H9 (cell line): ENCODE measurements at regions not wholly inside any gene's neighbourhood (a gene's known extent, or its start where the extent isn't known, plus 50 kb on each side); places are given as distances from the start of the nearest gene placed in this dataset.

Experiments
- DNase-seq: peaks from one replicate; pipeline ENCODE4 v3.0.0-alpha.2; 2017
- H2AFZ ChIP-seq: one replicate; pipeline ENCODE4 v1.6.1; 2013; ENCODE audit warnings: mild to moderate bottlenecking, low read length, control low read depth, moderate library complexity
- H2AK5ac ChIP-seq: 2 replicates; pipeline ENCODE4 v1.6.1; 2013; ENCODE audit warnings: low read length, control low read depth, mixed read lengths; ENCODE audit not compliant: insufficient read length
- H2BK120ac ChIP-seq: one replicate; pipeline ENCODE4 v1.6.1; 2013; ENCODE audit warnings: low read depth, mild to moderate bottlenecking, low read length, control low read depth, inconsistent platforms; ENCODE audit not compliant: poor library complexity, severe bottlenecking
- H2BK12ac ChIP-seq: 2 replicates; pipeline ENCODE4 v1.6.1; 2013; ENCODE audit warnings: low read length, control low read depth, mixed read lengths, low read depth; ENCODE audit not compliant: insufficient read length
- H2BK15ac ChIP-seq: 2 replicates; pipeline ENCODE4 v1.6.1; 2013; ENCODE audit warnings: low read depth, low read length, control low read depth
- H2BK20ac ChIP-seq: one replicate; pipeline ENCODE4 v1.6.1; 2013; ENCODE audit warnings: low read depth, mild to moderate bottlenecking, low read length, control low read depth, inconsistent platforms; ENCODE audit not compliant: poor library complexity, severe bottlenecking
- H2BK5ac ChIP-seq: 2 replicates; pipeline ENCODE4 v1.6.1; 2013; ENCODE audit warnings: low read length, control low read depth, mixed read lengths; ENCODE audit not compliant: insufficient read length
- H3K14ac ChIP-seq: 2 replicates; pipeline ENCODE4 v1.6.1; 2013; ENCODE audit warnings: low read length, control low read depth; ENCODE audit not compliant: insufficient read depth
- H3K18ac ChIP-seq: 2 replicates; pipeline ENCODE4 v1.6.1; 2013; ENCODE audit warnings: low read depth, mild to moderate bottlenecking, mixed read lengths, low read length, control low read depth; ENCODE audit not compliant: insufficient read length
- H3K23ac ChIP-seq: 2 replicates; pipeline ENCODE4 v1.6.1; 2013; ENCODE audit warnings: low read length, control low read depth, mixed read lengths, low read depth; ENCODE audit not compliant: insufficient read length
- H3K23me2 ChIP-seq: 2 replicates; pipeline ENCODE4 v1.6.1; 2013; ENCODE audit warnings: low read depth, mild to moderate bottlenecking, mixed read lengths, low read length, control low read depth; ENCODE audit not compliant: insufficient read length, poor library complexity, severe bottlenecking
- H3K27ac ChIP-seq: 2 replicates; pipeline ENCODE4 v1.5.1; 2013; ENCODE audit warnings: low read length, control low read depth, mixed read lengths, low read depth; ENCODE audit not compliant: insufficient read length
- H3K27me3 ChIP-seq: 2 replicates; pipeline ENCODE4 v1.6.1; 2013; ENCODE audit warnings: low read length, control low read depth, inconsistent platforms; ENCODE audit not compliant: insufficient read depth
- H3K4ac ChIP-seq: 2 replicates; pipeline ENCODE4 v1.6.1; 2013; ENCODE audit warnings: low read depth, mild to moderate bottlenecking, control low read depth, inconsistent platforms, low read length, moderate library complexity
- H3K4me1 ChIP-seq: 2 replicates; pipeline ENCODE4 v1.6.1; 2013; ENCODE audit warnings: low read length, control low read depth, inconsistent platforms; ENCODE audit not compliant: insufficient read depth
- H3K4me2 ChIP-seq: 2 replicates; pipeline ENCODE4 v1.6.1; 2013; ENCODE audit warnings: low read length, control low read depth, mixed read lengths; ENCODE audit not compliant: insufficient read length, insufficient read depth
- H3K56ac ChIP-seq: 2 replicates; pipeline ENCODE4 v1.6.1; 2013; ENCODE audit warnings: low read depth, mild to moderate bottlenecking, mixed read lengths, low read length, control low read depth; ENCODE audit not compliant: insufficient read length
- H3K79me1 ChIP-seq: 2 replicates; pipeline ENCODE4 v1.6.1; 2013; ENCODE audit warnings: low read depth, mild to moderate bottlenecking, moderate library complexity, low read length, control low read depth, inconsistent platforms; ENCODE audit not compliant: insufficient read depth, poor library complexity, severe bottlenecking
- H3K79me2 ChIP-seq: 2 replicates; pipeline ENCODE4 v1.6.1; 2013; ENCODE audit warnings: low read length, control low read depth, inconsistent platforms; ENCODE audit not compliant: insufficient read depth
- H3K9ac ChIP-seq: 2 replicates; pipeline ENCODE4 v1.6.1; 2013; ENCODE audit warnings: low read length, control low read depth, mixed read lengths; ENCODE audit not compliant: insufficient read length; ENCODE audit errors: extremely low read depth
- H3K9me3 ChIP-seq: one replicate; pipeline ENCODE4 v1.6.1; 2013; ENCODE audit warnings: low read depth, low read length, inconsistent platforms; ENCODE audit not compliant: control insufficient read depth
- H3T11ph ChIP-seq: one replicate; pipeline ENCODE4 v1.6.1; 2013; ENCODE audit warnings: mild to moderate bottlenecking, low read length, control low read depth, inconsistent platforms
- H4K20me1 ChIP-seq: one replicate; pipeline ENCODE4 v1.6.1; 2013; ENCODE audit not compliant: control insufficient read depth, insufficient read length, insufficient read depth
- H4K5ac ChIP-seq: 2 replicates; pipeline ENCODE4 v1.6.1; 2013; ENCODE audit warnings: low read depth, mild to moderate bottlenecking, mixed read lengths, low read length, control low read depth; ENCODE audit not compliant: insufficient read length
- H4K8ac ChIP-seq: replicated peaks from 2 replicates; pipeline ENCODE4 v1.6.1; 2013; ENCODE audit warnings: low read length, control low read depth, mixed read lengths, low read depth; ENCODE audit not compliant: insufficient read length
- H4K91ac ChIP-seq: 2 replicates; pipeline ENCODE4 v1.6.1; 2013; ENCODE audit warnings: low read depth, mild to moderate bottlenecking, moderate library complexity, mixed read lengths, low read length, control low read depth; ENCODE audit not compliant: insufficient read length
- H3K27ac Mint-ChIP-seq, 3 experiments: 2 replicates in 2 of 3; 3 replicates in 1 of 3; pipeline ENCODE4 v1.8.0; 2020 to 2021; ENCODE audit warnings: mixed read lengths in 3 of 3, mild to moderate bottlenecking in 1 of 3, moderate library complexity in 1 of 3
- H3K27me3 Mint-ChIP-seq: 2 replicates; pipeline ENCODE4 v1.8.0; 2021; ENCODE audit warnings: low read depth, mild to moderate bottlenecking, moderate library complexity, mixed read lengths
- H3K36me3 Mint-ChIP-seq, 3 experiments: 2 replicates in 2 of 3; 3 replicates in 1 of 3; pipeline ENCODE4 v1.8.0; 2020 to 2021; ENCODE audit warnings: low read depth in 3 of 3, mixed read lengths in 3 of 3; ENCODE audit not compliant: insufficient read depth in 1 of 3
- H3K4me1 Mint-ChIP-seq, 2 experiments: 2 replicates each; pipeline ENCODE4 v1.8.0; 2020; ENCODE audit warnings: mixed read lengths in 2 of 2
- H3K4me3 Mint-ChIP-seq, 2 experiments: 2 replicates in 1 of 2; 3 replicates in 1 of 2; pipeline ENCODE4 v1.8.0; 2020 to 2021; ENCODE audit warnings: mild to moderate bottlenecking in 2 of 2, mixed read lengths in 2 of 2, moderate library complexity in 1 of 2
- H3K9me3 Mint-ChIP-seq, 2 experiments: 2 replicates in 1 of 2; 3 replicates in 1 of 2; pipeline ENCODE4 v1.8.0; 2020; ENCODE audit warnings: mild to moderate bottlenecking in 2 of 2, mixed read lengths in 2 of 2, moderate library complexity in 1 of 2
- WGBS: extraction: QIAGEN DNeasy Blood & Tissue Kit; methylation state at CpG from one replicate; pipeline ENCODE4 v1.1.7; 2013; ENCODE audit warnings: missing lambda C conversion rate, low lambda C conversion rate, mixed read lengths; ENCODE audit not compliant: insufficient read length; ENCODE audit errors: extremely low coverage; 5-methylcytosine and 5-hydroxymethylcytosine counted together
- TF ChIP-seq, protein P1 (sequence below): fragments of 200-600 bp; sonication (generic); conservative IDR thresholded peaks from 3 replicates; pipeline ENCODE4 v1.8.0; 2021; ENCODE audit warnings: antibody characterized with exemption, mild to moderate bottlenecking

DNA sequence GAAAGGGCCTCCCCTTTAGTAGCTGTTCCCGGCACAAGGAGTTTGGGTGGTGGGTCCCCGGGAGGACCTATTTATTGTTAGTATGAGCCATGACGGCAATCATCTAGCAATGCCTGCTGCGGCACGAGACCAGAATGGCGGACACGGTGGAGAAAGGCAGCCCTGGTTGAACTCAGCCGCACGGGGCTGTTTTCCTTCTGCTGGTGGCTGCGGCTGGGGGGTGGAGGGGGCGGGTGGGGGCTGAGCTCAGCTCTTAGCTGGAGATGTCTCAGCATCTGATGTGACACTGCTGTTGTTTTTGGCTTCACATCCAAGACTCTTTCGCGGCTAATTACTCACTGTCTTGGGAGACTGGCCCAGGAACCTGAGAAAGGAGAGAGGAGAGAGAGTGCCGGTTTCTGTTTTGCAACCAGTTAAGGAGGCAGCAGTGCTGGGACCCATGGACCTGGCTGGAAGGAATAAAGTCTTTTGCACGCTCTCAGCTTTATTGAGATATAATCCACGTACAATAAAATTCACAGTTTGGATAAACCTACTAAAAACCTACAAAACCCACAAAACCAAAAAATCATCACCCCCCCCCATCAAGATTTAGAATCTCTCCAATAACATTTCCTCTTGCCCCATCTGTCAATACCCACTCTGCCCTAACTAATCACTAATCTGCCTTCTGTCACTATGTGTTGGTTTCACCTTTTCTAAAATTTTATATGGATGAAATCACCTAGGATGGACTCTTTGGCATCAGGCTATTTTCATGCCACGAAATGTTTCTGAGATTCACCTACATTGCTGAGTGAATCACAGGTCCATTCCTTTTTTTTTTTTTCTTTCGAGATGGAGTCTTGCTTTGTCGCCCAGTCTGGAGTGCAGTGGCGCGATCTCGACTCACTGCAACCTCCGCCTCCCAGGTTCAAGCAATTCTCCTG is 81.8 kb upstream of the NEURL1B start:
- Histone ChIP-seq H3K79me1 (no peaks in the 10 kb centered on the region), H2AFZ (no peak overlapping the region), H3K79me2 (no peaks in the 10 kb centered on the region), H2BK5ac (no peak overlapping the region), H2BK15ac (no peak overlapping the region), H2BK12ac (no peak overlapping the region), H2BK120ac (no peak overlapping the region), H3K56ac (no peak overlapping the region), H2AK5ac (no peak overlapping the region), H3K4me1 (no peaks in the 10 kb centered on the region), H4K8ac (no peak overlapping the region), H3K4me2 (no peak overlapping the region), H3K4ac (no peak overlapping the region), H3K9ac (no peak overlapping the region), H3K14ac (no peak overlapping the region), H2BK20ac (no peak overlapping the region), H4K20me1 (no peaks in the 10 kb centered on the region), H3K23ac (no peak overlapping the region), H3K27me3 (no peaks in the 10 kb centered on the region), H3T11ph (no peak overlapping the region), H3K23me2 (no peaks in the 10 kb centered on the region), H3K18ac (no peak overlapping the region), H4K91ac (no peak overlapping the region), H3K9me3 (no peaks in the 10 kb centered on the region), H3K27ac (no peak overlapping the region), H4K5ac (no peak overlapping the region)
- WGBS = no CpG with 5 or more reads among the region's 23 CpGs
- H3K36me3 Mint-ChIP-seq = no peaks in the 10 kb centered on the region
- H3K27ac Mint-ChIP-seq = peak overlapping the region in 1 of 3 experiments; percentile 50; a peak in 1 of 7 replicates
- H3K4me1 Mint-ChIP-seq = peaks cover 6 to 37% of the 10 kb centered on the region in 2 experiments
- H3K4me3 Mint-ChIP-seq = no peak overlapping the region
- TF ChIP-seq, protein P1, sequence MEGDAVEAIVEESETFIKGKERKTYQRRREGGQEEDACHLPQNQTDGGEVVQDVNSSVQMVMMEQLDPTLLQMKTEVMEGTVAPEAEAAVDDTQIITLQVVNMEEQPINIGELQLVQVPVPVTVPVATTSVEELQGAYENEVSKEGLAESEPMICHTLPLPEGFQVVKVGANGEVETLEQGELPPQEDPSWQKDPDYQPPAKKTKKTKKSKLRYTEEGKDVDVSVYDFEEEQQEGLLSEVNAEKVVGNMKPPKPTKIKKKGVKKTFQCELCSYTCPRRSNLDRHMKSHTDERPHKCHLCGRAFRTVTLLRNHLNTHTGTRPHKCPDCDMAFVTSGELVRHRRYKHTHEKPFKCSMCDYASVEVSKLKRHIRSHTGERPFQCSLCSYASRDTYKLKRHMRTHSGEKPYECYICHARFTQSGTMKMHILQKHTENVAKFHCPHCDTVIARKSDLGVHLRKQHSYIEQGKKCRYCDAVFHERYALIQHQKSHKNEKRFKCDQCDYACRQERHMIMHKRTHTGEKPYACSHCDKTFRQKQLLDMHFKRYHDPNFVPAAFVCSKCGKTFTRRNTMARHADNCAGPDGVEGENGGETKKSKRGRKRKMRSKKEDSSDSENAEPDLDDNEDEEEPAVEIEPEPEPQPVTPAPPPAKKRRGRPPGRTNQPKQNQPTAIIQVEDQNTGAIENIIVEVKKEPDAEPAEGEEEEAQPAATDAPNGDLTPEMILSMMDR = no peak
- no peaks in the 10 kb centered on the region for H3K9me3 Mint-ChIP-seq
- no peak for DNase-seq
- H3K27me3 Mint-ChIP-seq = peaks cover 10% of the 10 kb centered on the region
